NCI-H1436 (cell line): ENCODE measurements at regions not wholly inside any gene's neighbourhood (a gene's known extent, or its start where the extent isn't known, plus 50 kb on each side); places are given as distances from the start of the nearest gene placed in this dataset.

Experiments
- DNase-seq: peaks from one replicate; lab custom pipeline; 2025; lab: John Stamatoyannopoulos, UW

DNA sequence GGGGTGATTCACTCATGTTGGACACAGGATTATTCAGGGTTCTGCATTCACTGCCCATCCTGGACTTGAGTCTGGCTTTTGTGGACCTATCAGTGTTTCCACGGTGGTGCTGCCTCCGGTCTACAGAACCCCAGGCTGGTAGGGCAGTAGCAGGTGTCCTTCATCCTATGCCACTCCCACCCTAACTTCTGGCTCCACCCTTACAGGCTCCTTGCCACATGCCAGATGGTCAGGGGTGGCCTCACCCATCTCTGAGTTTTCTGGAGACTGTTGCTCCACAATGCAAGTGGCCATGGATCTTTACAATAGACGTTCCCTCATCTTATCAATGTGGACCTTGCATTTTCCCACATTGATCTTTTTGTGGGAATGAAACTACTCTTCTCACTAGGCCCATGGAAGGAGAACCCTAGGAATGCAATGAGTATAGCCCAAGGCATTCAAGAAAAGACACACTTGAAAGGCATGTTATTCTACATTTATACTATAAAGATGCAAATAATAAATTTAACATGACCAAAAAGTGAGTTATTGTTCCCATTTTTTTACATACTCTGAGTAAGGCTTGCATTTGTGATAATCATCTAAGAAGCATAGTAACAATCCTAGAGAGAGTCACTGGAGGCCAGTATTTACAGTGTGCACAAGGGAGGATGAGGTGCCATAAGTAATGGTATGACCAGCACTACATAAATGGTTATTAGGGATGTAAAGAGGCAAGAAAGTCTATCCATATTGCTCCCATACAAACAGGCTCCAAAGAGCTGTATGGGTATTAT, 57.4 kb upstream of the ADO start:
- no peak for DNase-seq

DNA sequence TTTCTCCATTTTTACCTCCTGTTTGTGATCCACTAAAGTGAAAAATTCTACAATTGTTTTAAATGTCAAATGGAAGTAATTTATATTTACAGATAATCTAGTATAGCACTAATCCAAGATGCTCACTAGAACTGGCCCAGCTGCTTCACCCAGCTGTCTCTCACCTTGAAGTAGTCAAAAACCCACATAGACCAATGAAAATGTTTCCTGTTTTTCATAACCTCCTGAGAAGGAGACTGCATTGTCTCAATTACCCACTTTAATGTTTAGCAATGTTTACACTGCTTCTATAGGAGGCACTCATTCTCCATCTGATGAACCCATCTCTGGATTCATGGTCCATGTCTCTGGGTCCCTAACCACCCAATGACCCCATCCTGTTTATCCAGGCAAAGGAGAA, 56.1 kb upstream of the ADO start:
- no peak for DNase-seq

DNA sequence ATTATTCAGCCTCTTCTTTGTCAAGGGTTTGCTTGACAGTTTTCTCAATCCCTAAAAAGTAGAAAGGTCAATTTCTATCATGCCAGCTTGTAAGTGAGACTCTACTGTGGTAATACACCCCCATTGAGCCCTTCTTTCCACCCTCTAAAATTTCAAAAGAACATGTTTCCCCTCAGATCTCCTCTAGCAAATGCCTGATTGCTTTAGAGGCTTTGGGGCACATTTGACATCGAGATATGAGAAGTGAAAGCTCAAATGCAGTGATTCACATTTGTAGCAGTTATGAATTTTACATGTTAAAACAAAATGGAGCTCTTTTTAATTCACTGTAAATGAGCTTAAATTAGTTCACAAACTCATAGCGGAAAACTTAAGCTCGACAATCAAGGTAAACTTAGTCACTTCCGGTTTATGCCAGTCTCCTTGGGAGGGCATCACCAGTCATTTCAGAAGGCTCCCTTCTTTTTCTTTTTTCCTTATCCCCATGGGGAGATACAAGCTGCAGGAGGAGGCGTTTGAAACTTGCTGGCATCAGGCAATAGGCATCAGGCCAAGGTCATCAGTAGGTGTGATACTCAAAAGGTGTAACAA, 55.3 kb upstream of the ADO start:
- no peak for DNase-seq
